ENCODE measurements at regions not wholly inside any gene's neighbourhood (a gene's known extent, or its start where the extent isn't known, plus 50 kb on each side); places are given as distances from the start of the nearest gene placed in this dataset.
A peak's percentile ranks its signal among the peaks of the same experiment; 100 is the strongest.

- TF ChIP-seq POLR2A (IDR thresholded peaks at IDR 0.05; ENCODE audit: low read depth, low read length): no peak
- no peak for FAIRE-seq
- DNase-seq (ENCODE audit: insufficient read length, low spot score): no peak
Measured at GRCh38 chr7:117992635-117993376, 119.6 kb upstream of the CTTNBP2 start.

DNA sequence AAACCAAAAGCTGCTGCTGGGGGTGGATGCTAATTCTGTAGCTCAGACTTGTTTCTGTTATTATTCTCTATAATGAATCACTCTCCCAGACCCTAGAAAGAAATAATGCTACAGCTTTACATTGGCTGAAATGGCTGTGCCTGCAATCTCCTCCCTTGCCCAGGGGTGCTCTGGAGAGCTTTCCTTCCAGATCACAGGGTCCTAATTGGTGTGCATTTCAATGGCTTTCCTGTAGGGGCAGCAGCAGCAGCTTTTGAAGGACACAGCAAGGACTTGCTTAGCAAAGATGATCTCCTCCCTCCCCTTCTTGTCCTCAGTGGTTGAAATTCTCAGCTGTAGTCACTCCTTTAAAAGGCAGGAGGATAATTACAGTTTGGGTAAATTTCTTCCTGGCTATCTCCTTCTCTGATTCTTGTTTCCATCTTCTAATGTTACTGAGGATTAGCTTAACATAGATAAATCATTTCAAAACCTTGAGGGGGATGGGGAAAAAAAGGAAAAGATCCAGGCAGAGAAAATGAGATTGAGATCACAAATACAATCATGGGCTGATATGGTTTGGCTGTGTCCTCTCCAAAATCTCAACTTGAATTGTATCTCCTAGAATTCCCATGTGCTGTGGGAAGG, 120.2 kb upstream of the CTTNBP2 start:
- peak; percentile 9 for DNase-seq (ENCODE audit: insufficient read length, low spot score)
- FAIRE-seq: no peak
- no peak for TF ChIP-seq POLR2A (IDR thresholded peaks at IDR 0.05; ENCODE audit: low read depth, low read length)

DNA sequence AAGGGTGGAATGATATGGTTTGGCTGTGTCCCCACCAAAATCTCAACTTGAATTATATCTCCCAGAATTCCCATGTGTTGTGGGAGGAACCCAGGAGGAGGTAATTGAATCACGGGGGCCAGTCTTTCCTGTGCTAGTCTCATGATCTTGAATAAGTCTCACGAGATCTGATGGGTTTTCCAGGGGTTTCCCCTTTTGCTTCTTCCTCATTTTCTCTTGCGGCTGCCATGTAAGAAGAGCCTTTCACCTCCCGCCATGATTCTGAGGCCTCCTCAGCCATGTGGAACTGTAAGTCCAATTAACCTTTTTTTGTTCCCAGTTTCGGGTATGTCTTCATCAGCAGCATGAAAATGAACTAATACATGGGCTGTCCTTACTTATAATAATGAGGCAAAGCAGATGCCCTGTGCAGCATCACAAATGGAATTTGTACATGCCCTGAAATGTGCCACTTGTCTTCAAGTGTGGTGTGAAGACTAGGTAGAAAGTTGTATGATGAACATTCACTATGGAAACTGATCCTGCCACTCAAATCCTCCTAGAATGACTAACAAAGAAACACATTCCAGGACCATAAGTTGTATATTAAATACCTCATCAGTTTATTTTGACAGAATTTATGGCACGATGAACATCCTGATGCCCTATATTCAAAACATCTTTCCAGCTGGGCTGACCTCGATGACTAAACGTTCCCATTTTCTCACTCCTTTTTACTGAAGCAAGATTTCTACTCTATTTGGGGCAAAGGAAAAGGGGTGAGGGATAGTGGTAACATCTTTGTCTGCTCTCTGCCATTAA, 122.8 kb upstream of the CTTNBP2 start:
- no peak for FAIRE-seq
- TF ChIP-seq POLR2A (IDR thresholded peaks at IDR 0.05; ENCODE audit: low read depth, low read length): no peak
- DNase-seq (ENCODE audit: insufficient read length, low spot score): no peak

DNA sequence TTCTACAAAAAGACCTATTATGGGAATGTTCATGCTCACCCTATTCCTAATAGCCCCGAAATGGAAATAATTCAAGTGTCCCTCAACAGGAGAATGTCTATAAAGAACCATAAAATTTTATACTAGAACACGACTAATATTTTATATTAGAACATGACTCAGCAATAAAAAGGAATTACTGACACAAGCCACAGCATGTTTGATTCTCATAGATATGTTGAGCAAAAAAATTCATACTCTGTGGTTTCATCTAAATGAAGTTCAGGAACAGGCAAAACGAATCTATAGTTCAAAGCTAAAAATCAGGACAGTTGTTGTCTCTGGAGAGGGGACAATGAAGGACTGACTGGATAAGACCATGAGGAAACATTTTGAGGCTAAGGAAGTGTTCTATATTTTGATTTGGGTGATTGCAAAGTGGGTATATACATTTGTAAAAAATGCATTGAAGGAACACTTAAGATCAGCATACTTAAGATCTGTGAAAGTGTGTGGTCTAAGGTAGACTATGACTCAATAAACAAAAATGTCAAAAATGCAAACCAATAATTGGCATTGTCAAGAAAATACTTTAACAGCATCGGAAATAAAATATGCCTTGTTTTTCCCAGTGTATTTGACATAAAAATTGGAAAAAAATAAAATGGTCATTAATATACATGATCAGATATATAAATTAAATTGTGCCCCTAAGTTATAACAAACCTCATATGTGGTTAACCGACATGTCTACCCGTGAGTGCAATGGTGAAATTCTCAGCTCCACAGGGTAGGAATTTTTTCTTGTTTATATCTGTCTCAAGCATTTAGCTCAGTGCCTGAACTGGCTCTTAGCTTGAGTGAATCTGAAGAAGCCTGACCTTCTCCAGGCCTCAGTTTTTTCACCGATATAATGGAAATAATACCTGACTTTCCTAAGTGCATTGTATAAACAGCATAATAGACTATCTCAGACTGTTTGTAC, 124.9 kb upstream of the CTTNBP2 start:
- no peak for TF ChIP-seq POLR2A (IDR thresholded peaks at IDR 0.05; ENCODE audit: low read depth, low read length)
- no peak for FAIRE-seq
- no peak for DNase-seq (ENCODE audit: insufficient read length, low spot score)

- DNase-seq (ENCODE audit: insufficient read length, low spot score): no peak
- TF ChIP-seq POLR2A (IDR thresholded peaks at IDR 0.05; ENCODE audit: low read depth, low read length): no peak
- FAIRE-seq: no peak
Measured at GRCh38 chr7:118000480-118001202, 127.4 kb upstream of the CTTNBP2 start.

GRCh38 chr7:118003476-118003875, 130.2 kb upstream of the CTTNBP2 start:
- FAIRE-seq: no peak
- no peak for TF ChIP-seq POLR2A (IDR thresholded peaks at IDR 0.05; ENCODE audit: low read depth, low read length)
- no peak for DNase-seq (ENCODE audit: insufficient read length, low spot score)

DNA sequence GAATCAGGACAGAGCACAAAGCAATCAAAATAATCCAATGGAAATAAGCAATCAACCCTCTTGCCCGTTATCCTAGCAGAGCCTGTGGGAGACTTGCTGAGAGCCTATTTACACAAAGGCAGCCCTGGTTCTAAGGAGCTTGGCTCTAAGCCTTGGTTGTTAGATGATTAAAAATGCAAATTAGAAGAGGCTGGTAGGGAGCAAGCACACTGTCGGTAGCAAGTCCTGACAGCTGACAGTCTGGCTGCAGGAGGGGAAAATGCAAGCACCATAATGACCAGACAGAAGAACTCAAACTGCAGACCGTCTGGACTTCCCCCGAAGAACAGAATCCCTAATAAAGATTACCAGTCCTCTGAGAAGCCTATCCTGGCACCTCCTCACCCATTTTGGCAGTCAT, 131.8 kb upstream of the CTTNBP2 start:
- TF ChIP-seq POLR2A (IDR thresholded peaks at IDR 0.05; ENCODE audit: low read depth, low read length): no peak
- FAIRE-seq (no peak), DNase-seq (ENCODE audit: insufficient read length, low spot score) (no peak)

DNA sequence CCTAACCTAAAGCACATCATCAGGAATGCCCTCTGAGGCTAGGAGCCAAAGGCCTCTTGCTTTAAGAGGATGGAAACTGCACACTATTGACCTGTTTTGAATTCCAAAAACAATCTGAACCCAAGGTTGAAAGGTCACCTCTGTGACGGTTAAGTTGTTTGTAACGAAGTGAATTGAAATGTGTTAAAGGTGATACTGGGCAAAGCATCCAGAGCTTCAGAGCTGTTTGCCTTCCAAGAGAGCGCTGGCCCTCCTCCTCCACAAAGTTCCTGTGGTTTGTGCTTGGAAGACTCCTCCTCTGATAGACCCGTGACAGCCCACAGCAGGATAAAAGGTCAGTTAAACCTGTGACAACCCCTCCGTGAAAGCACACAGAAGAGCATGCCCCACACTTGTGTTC, 133.7 kb upstream of the CTTNBP2 start:
- TF ChIP-seq POLR2A (IDR thresholded peaks at IDR 0.05; ENCODE audit: low read depth, low read length): no peak
- no peak for DNase-seq (ENCODE audit: insufficient read length, low spot score)
- FAIRE-seq: no peak

- DNase-seq (ENCODE audit: insufficient read length, low spot score) (no peak), FAIRE-seq (no peak)
- TF ChIP-seq POLR2A (IDR thresholded peaks at IDR 0.05; ENCODE audit: low read depth, low read length): no peak
Measured at GRCh38 chr7:118009419-118009818, 136.2 kb upstream of the CTTNBP2 start.

DNA sequence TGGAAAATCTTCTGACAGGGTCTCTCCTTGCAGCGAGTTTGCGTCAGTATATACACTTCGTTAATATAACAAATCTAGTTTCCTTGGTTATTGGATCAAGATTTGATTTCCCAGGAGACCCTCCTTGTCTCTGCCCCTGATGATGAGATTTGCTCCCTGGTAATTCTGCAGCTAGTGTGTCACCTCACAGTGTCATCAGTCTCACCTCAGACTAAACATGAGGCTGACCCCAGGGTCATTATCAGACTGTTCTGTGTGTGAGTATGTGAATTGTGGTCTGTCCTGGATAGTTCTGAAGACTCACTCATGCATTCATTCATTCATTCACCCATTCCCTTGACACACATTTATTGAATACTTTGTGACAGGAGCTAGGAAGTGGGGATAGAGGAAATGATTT, 138.4 kb upstream of the CTTNBP2 start:
- no peak for FAIRE-seq
- no peak for DNase-seq (ENCODE audit: insufficient read length, low spot score)
- TF ChIP-seq POLR2A (IDR thresholded peaks at IDR 0.05; ENCODE audit: low read depth, low read length): no peak

DNA sequence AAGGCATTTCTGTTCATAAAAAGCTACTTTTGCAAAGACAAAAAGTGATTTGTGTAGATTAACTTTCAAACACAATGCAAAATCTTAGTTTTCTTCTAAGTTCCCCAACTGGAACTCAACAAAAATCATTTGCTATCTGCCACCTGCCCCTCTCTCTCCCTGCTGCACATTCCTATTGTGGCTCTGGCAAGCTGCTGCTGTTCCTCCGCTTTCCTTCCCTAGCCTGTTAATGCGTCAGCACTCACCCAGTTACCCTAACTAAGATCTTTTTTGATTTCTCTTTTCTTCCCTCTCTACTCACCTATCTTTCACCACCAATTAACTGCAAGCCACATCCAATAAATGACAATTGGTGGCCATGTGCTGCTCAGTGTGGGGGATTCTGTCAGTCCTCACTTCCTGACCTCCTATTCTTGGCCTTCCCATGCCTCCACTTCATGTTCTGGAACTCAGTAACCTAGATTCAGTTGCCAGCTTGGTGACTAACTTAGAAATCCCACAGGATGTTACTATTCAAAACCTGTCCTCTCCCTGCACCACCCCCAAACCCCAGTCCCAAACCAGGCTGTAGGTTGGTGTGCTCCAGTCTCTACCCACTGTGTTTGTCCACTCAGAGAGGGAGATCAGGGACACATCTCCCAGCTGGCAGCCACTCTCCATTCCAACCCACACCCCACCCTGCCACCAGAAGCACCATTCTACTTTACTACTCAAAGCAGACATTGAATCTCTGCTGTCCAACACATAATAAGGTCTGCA, 140.2 kb upstream of the CTTNBP2 start:
- TF ChIP-seq POLR2A (IDR thresholded peaks at IDR 0.05; ENCODE audit: low read depth, low read length): no peak
- FAIRE-seq (no peak), DNase-seq (ENCODE audit: insufficient read length, low spot score) (no peak)

DNA sequence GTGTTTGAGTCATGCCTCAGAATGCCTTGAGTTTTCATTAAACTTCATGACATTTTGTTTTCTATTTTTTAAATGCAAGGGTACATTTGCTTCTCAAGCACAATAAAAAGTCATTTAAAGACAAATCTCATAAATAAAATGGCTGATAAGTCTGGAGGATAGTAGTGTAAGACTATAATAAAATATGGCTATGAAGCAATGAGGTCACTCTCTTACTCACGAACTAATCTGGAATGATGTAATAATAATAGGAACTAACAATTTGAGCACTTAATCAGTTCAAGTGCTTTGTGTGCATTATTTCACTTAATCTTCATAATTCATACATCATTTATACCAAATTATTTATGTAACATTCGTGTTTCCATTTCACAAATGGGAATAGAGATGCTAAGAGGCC, 149.3 kb upstream of the CTTNBP2 start:
- FAIRE-seq (no peak), DNase-seq (ENCODE audit: insufficient read length, low spot score) (no peak)
- TF ChIP-seq POLR2A (IDR thresholded peaks at IDR 0.05; ENCODE audit: low read depth, low read length): no peak

All from H54 (cell line).